ENCODE measurements at regions not wholly inside any gene's neighbourhood (a gene's known extent, or its start where the extent isn't known, plus 50 kb on each side); places are given as distances from the start of the nearest gene placed in this dataset.
"Not testable (repeated sequence)": the region's sequence is repeated elsewhere in the genome, so short reads cannot be mapped to it uniquely, and the experiment has no call there.

DNA sequence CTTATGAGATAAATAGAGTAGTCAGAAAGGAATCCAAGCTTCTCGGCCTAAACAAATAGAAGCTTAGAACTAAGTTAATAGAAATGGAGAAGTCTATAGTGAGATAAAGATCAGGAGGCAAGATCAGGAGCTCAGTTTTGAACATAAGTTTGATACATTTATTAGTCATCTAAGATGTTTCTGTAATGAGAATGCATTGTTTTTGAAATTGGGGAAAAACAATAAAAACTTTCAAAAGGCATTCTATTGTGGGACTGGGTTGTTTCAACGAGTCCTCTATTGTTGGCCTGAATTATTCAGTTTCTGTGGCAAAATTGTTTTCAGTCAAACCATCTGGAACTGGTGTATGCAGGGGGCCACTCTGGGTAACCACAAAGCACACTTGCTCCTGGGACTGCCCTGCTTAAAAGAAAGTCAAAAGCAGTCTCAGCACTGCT, 181.0 kb upstream of the CLINT1 start:
- DNase-seq, result no peak

DNA sequence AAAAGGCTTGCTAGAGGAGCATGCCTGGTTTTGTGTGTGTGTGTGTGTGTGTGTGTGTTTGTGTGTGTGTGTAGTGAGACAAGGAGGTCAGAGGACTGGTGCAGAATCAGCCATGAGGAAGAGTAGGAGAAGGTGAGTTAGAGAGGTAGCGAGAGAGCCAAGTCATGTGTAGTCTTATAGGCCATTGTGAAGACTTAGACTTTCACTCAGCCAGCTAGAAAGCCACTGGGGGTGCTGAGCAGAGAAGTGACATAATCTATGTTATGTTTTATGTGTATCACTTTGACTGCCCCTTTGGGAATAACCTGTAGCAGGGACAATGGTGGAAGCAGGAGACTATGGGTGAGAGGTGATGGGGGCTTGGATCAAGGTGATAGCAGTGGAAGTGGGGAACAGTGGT, 180.5 kb upstream of the CLINT1 start:
- DNase-seq, result no peak

DNA sequence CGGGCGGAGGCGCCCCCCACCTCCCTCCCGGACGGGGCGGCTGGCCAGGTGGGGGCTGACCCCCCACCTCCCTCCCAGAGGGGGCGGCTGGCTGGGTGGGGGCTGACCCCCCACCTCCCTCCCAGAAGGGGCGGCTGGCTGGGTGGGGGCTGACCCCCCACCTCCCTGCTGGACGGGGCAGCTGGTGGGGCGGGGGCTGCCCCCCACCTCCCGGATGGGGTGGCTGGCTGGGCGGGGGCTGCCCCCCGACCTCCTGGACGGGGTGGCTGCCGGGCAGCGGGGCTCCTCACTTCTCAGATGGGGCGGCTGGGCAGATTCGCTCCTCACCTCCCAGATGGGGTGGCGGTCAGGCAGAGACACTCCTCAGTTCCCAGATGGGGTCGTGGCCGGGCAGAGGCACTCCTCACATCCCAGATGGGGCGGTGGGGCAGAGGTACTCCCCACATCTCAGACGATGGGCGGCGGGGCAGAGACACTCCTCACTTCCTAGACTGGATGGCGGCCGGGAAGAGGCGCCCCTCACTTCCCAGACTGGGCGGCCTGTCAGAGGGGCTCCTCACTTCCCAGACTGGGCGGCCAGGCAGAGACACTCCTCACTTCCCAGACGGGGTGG, 178.1 kb upstream of the CLINT1 start:
- not testable (repeated sequence) for DNase-seq

DNA sequence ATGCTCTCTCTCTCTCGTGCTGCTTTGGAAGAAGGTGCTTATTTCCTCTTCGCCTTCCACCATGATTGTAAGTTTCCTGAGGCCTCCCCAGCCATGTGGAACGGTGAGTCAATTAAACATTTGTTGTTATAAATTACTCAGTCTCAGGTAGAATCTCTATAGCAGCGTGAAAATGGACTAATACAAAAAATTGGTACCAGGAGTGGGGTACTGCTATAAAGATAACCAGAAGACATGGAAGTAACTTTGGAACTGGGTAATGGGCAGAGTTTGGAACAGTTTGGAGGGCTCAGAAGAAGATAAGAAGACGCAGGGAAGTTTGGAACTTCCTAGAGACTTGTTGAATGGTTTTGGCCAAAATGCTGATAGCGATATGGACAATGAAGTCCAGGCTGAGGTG, 175.6 kb upstream of the CLINT1 start:
- DNase-seq, result not testable (repeated sequence)

DNA sequence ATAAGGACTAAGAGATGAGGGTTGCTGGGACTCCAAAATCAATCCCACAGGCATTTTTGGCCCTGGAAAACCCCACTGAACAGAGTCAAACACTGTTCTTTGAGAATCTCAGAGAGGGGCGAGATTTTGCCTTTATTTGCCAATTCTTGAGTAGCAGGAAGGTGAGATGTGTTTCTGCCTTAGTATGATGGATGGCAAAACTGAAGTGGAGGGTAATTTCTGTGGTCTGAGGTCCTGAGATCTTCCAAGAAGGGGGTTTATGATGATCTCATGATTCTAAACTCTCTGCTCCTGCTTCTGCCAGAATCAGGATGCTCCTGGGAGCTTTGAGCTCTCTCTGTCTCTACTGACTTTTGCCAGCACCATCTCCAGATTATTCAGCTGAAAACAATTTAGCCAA, 174.8 kb upstream of the CLINT1 start:
- no peak for DNase-seq

DNA sequence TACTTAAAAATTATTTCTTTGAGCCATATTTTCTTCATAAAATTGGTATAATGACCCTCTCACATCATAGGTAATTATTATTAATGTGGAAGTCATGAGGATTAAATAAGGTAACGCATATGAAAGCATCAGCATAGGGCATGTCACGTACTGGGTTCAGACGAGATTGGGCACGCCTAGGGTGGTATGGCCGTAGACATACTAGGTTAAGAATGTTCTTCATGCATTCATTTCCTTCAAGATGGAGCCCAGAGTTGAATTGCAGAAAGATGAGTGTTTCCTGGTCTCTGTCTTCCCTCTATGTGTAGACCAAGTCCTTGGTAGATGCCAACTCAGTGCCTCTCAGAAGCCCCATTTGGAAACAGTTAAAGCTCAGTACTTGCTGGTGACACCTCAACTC, 174.1 kb upstream of the CLINT1 start:
- DNase-seq, result no peak

DNA sequence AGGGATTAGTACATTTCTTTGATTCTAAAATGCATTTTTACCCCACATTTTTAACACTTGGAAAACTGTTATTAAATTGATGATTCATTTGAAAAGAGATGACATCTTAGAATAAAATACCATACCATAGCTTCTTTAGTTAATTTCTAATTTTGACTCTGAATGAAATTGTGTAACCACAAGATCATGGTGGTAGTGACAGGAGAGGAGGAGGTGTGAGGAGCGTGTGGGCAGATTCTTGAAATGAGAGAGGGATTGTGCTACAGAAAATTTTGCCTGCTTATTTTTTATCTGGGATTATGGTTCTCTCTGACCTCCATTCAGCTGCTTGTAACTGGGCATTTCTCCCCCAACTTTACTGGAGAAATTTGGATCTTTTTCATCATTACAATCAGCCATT, 173.3 kb upstream of the CLINT1 start:
- no peak for DNase-seq

DNA sequence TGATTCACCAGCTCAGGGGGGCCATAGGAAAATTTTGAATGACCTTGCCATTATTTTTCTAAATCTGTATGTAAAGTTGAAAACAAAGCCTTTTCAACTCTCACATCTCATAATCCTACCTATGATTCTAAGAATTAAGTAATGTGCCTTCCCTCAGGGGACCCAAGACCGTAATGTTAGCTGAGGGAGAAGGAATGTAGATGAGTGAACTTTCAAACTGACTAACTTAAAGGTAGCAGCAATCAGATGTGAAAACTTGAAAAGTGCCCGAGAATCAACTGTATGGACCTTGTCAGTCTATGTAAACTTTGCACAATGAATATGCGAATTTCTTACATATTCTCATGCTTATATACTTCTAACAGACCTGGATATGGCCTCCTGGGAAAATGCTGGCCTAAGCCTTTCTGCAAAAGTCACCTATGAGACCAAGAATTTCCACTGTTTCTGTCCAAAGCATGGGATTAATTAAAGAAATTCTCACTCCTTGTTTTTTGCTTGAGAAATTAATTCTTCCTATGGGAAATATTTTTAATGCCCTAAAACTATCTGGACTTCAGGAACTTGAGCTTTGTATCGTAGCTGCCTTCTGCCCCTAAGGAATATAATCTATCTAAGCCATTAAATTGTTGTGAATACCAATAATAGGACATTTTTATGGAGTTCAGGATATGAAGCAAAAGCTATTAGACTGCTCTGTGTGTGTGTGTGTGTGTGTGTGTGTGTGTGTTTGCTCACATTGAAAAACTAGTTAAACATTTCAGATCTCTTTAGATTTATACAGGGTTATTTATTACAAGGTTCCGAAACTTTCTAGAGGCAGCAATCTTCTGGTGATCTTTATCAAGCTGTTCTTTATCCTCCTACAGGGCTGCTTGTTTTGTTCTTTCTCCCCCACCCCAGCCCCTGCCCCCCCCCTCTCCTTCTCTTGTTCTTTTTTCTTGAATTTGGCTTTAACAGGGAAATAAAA, 169.1 kb upstream of the CLINT1 start:
- no peak for DNase-seq

DNA sequence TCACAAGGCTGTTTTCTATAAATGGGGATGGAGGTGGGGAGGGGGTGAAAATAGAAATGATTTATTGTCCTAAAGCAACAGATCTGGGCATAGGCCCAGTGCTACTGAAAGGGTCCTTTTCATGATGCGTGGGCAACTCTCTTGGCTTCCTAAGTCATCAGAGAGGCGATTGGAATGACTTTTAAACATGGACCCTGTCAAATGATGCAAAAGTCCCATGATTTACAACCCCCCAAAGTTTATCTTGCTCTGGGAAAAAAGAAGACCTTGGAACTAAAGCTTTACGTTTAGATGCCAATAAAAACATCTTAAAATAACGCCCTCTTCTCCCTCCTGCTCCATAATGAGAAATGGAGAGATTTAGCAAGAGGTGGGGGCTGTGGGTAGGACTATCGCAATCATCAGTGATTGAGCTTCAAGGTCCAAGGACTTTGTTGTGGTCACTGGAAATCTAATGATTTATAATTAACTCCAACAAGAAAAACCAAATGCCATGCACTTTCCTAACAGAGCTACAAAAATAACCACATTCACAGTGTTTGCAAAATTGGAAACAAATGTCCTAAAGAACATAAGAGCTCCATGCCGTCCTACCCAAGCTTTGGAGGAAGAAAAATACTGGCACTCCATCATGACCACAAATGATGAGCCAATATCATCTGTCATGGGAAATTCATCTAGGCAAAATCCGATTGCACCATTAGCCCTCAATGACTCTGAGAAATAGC, 167.5 kb upstream of the CLINT1 start:
- DNase-seq, result no peak

DNA sequence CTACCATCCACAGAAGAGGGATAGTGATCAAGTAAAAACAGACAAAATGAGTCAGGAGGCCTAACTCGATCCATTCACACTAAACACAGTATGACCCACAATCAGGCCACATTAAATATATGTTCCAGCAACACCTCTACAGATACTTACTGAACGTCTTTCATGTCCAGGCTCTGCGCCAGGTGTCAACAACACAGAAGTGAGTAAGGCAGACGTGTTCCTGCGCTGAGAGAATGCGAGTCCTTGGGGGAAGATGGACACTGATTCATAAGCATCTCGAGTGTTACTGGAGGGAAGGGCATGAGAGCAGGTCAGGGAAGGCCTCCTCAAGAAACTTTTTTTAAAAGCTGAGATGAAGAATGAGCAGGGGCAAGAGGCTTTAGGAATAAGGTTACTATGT, 164.3 kb upstream of the CLINT1 start:
- no peak for DNase-seq

DNA sequence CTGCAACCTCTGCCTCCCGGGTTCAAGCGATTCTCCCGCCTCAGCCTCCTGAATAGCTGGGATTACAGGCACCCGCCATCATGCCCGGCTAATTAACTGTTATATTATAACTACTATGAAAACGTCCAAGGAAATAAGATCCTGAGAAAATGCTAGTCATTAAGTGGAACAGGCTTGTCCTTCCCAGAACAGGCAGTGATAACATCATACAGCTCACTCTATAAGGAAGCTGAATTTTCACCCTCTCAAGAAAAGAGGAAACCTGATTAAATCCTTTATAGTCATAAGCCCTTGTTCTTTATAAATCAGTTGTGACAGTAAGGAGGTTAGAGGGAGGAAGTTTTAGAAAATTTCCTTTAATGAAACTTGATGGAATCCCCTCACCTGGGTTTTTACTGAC, 163.9 kb upstream of the CLINT1 start:
- DNase-seq, result peak; percentile 46

DNA sequence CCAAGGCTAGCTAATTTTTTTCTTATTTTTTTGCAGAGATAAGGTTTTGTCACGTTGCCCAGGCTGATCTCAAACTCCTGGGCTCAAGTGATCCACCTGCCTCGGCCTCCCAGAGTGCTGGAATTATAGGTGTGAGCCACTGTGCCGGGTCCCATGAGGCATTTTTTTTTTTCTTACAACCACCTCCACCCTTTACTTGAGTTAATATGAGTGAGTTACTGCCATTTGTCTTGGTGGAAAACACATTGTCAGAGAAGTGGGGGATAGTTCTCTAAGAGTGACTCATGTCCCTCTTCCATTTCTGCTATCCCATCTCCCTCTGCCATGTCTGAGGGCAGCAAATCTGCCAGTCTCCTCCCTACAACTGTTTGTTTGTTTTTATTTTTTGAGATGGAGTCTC, 163.4 kb upstream of the CLINT1 start:
- DNase-seq, result no peak

DNA sequence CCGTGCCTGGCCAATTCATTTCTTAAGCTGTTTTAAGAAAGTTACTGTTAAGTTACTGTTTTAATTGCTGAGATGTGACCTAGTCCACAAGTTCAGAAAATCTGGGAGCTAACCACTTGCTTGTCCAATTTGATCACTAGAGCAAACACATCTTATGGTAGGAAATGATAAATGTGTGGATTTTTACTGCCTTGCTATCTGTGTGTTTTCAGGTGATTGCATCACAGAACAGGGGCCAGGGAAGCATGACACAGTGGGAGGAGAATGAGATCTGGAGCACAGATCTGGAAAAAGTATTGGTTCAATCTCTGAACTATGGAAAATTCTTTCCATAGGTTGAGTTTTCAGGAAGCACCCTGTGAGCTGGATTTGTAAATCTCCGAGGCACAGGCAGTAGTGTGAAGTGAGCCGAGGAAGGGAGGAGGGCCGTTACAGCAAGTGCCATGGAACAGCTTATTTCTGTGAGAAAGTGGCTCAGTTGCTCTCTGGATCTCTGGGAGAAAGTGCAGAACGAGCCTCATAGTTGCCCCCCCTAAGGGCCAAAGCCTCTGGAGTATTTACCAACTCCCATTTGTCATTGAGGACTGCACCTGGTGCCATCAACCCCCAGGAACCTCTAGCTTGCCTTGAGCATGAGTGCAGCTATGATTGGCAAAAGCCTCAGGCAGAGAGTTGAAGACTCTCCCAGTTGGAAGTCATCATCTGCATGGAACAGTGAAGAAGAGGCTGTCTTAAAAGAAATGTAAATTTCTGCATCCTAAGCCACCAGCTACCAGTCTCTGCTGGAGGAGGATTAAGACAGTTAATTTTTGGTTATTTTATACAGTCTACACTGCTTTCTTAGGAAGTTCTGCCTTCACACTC, 161.8 kb upstream of the CLINT1 start:
- peak; percentile 41 for DNase-seq

DNA sequence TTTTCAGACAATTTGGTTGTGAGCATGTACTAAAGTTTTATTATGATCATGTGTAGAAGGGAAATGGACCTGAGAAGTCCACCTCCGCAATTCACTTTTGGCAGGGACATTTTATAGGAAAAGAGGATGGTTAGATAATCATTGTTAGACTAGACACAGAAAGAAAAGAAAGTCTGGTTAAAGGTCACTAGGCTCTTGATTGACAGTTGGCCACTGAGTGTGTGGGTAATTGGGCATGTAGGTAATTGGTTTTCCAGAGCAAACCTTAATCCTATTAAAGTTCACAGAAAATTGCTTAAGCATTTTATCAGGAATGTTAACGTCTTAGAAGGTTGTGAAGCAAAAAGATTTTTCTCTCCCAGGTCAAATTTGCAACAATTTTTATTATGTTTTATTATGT, 158.5 kb upstream of the CLINT1 start:
- no peak for DNase-seq

DNA sequence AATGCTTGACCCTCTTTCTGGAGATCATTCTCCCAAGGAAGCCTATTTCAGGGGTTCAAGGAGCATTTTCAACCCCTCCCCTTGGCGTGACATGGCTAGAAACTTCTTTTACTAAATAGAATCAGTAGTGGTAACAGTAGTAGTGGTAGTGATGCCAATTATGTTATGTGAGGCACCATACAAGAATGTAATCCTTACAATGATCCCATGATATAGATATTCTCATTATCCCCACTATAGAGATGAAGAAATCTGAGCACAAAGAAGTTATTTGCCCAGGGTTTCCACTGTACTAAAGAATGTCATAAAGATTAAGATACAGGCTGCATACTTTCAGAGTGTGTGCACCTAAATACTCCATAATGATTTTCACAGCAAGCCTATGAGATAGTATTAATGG, 155.4 kb upstream of the CLINT1 start:
- no peak for DNase-seq

DNA sequence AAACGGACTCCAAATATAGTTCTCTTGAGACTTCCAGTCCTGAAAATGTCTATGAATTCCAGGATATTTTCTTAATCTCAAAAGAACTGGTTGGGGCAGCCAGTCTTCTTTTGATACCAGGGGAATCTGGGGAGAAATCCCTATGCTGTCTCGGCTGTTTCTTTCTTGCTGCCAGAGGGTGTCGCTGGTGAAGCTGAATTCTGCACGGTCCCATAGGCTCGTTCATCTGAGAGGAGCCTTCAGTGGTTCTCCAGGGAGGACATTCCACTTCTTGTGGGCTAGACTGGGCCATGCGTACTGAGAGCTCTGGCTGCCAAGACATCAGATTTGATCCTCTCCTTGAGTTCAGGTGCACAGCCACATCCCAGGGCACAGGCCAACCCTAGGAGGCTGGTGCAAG, 155.0 kb upstream of the CLINT1 start:
- DNase-seq, result peak; percentile 6

DNA sequence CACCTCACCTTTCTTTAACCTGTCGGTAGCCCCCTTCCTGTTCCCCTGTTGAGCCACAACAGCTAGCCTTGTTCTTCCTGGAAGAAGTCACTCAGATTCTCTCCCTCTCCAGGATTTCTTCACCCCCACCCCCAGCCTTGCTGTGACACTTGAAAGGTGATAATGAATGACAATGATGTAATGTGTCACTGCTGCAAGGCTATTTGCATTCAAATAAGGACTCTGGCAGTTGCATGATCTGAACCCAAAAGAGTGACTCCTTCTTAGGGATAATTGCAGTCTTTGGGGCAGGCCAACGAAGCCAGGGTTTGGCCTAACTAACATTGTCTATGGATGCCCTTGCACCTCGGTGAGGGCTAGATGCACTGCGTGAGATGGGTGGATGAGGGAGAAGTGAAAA, 154.4 kb upstream of the CLINT1 start:
- DNase-seq, result no peak

DNA sequence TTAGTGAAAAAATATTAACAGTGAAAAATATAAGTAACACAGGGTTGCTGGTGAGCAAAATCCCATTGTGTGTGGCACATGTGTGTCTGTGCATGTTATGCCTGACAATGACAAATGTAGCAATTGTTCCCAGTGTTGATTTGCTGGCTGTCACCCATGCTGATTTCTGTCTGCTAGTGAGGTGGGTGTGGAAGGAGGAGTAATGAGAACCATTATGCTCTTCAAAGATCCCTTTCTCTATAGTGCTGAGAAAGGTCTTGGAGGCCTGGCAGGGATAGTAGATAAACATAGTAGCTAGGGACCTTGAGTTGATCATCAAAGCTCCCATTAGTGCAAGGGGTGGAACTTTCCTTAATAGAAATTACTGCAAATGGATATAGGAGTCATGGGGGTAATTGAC, 152.5 kb upstream of the CLINT1 start:
- DNase-seq, result no peak

DNA sequence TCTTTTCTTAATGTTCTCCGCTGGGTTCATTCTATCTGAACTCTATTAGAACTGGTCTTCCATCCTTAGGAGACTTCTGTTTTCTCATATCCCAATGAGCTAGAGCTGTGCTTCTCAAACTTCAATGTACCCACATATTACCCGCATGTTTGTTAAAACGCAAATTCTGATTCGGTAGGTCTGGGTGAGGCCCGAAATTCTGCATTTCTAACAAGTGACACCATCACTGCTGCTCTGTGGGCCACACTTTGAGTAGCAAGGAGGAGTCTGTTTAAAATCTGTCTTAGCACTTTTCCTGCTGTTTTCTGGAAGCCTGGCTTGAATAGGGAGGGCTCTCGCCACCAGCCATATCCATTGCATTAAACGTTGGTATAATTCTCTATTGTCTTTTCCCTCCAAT, 151.9 kb upstream of the CLINT1 start:
- DNase-seq, result no peak

DNA sequence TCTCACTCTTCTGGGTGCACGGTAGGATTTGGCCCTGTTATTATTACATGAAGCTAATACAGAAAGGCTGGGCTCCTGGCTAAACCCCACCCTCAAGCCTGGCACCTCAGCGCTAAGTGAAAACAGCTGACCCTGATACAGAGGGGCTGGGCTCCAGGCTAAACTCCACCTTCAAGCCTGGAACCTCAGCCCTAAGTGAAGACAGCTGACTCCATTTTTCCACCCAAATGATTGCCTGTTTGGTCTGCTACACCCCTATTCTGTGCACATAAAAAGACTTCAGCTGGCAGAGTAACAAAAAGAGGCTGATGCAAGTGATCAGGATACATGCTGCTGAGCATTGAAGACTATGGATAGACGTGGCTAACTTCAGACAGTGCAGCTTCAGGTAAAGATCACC, 148.4 kb upstream of the CLINT1 start:
- no peak for DNase-seq

DNA sequence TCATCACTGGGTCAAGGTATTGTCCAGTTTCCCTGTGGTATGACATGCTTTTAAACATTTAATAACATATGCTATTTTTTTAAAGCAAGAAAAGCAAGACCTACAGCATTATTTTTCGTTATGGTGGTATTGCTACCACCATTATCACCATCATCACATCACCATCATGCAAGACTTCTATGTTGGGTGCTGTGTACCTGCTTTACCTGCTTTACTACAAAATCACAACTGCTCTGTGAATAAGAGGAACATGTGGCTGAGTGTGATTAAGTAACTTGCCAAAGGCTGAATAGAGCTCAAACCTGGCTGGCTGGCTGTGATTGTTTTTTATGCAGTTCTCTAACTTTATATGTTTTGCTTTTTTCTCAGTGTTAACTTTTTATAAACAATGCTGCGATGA, 140.8 kb upstream of the CLINT1 start:
- DNase-seq, result no peak

DNA sequence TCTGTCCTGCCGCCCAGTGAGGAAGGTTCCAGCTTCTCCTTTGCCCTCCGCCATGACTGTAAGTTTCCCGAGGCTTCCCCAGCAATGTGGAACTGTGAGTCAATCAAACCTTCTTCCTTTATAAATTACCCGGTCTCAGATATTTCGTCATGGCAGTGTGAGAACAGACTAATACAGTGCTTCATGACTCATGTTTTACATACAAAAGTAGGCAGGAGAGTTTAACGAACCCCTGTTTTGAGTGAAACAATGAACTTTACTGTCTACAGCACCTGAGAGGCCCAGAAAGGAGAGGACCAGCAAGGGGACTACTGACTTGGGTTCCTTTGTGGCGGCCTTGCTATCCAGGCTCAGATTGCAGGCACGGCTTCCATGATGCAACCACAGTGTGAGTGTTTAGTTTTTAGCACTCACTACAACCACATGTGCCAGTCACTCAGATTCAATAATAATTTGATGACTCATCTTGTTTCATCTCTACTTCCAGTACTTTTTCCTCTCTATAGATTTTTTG, 139.1 kb upstream of the CLINT1 start:
- DNase-seq, result no peak

Measured in OCI-M1 (cell line).